ENCODE measurements at regions not wholly inside any gene's neighbourhood (a gene's known extent, or its start where the extent isn't known, plus 50 kb on each side); places are given as distances from the start of the nearest gene placed in this dataset.

DNA sequence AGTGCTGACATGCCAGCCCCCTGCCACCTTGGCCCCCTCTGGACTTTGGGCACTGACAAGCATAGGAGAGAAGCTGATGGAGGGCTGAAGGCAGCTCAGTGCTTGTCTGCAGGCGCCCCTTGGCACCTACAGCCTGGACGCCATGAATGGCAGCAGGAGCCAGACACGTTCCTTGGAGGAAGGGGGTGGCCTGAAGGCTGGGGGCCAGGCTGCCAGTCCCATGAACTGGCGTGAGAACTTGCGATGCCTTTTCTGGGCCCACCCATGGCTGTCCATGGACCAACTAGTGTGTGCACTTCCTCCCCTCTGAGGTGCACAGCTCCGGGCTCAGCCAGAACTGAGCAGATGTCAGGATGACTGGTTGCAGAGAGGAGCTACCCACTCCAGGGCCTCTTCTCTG is 99.0 kb upstream of the RANBP6 start:
- no peak for TF ChIP-seq EZH2 (IDR thresholded peaks at IDR 0.05; ENCODE audit: borderline replicate concordance, insufficient read depth, low read length, poor library complexity, severe bottlenecking)
- TF ChIP-seq, protein P1, sequence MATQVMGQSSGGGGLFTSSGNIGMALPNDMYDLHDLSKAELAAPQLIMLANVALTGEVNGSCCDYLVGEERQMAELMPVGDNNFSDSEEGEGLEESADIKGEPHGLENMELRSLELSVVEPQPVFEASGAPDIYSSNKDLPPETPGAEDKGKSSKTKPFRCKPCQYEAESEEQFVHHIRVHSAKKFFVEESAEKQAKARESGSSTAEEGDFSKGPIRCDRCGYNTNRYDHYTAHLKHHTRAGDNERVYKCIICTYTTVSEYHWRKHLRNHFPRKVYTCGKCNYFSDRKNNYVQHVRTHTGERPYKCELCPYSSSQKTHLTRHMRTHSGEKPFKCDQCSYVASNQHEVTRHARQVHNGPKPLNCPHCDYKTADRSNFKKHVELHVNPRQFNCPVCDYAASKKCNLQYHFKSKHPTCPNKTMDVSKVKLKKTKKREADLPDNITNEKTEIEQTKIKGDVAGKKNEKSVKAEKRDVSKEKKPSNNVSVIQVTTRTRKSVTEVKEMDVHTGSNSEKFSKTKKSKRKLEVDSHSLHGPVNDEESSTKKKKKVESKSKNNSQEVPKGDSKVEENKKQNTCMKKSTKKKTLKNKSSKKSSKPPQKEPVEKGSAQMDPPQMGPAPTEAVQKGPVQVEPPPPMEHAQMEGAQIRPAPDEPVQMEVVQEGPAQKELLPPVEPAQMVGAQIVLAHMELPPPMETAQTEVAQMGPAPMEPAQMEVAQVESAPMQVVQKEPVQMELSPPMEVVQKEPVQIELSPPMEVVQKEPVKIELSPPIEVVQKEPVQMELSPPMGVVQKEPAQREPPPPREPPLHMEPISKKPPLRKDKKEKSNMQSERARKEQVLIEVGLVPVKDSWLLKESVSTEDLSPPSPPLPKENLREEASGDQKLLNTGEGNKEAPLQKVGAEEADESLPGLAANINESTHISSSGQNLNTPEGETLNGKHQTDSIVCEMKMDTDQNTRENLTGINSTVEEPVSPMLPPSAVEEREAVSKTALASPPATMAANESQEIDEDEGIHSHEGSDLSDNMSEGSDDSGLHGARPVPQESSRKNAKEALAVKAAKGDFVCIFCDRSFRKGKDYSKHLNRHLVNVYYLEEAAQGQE (IDR thresholded peaks at IDR 0.05; ENCODE audit: borderline replicate concordance): no peak
- TF ChIP-seq, protein P2, sequence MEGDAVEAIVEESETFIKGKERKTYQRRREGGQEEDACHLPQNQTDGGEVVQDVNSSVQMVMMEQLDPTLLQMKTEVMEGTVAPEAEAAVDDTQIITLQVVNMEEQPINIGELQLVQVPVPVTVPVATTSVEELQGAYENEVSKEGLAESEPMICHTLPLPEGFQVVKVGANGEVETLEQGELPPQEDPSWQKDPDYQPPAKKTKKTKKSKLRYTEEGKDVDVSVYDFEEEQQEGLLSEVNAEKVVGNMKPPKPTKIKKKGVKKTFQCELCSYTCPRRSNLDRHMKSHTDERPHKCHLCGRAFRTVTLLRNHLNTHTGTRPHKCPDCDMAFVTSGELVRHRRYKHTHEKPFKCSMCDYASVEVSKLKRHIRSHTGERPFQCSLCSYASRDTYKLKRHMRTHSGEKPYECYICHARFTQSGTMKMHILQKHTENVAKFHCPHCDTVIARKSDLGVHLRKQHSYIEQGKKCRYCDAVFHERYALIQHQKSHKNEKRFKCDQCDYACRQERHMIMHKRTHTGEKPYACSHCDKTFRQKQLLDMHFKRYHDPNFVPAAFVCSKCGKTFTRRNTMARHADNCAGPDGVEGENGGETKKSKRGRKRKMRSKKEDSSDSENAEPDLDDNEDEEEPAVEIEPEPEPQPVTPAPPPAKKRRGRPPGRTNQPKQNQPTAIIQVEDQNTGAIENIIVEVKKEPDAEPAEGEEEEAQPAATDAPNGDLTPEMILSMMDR (IDR thresholded peaks at IDR 0.05; ENCODE audit: poor library complexity, severe bottlenecking): no peak
- TF ChIP-seq RAD21 (conservative IDR thresholded peaks at IDR 0.05): no peak
- no peak for TF ChIP-seq SMC3 (conservative IDR thresholded peaks at IDR 0.05; ENCODE audit: poor library complexity)
- no peak for TF ChIP-seq POLR2AphosphoS5 (IDR thresholded peaks at IDR 0.05)
- no peak for TF ChIP-seq TAF1 (IDR thresholded peaks at IDR 0.05; ENCODE audit: low read depth)
- TF ChIP-seq MXI1 (conservative IDR thresholded peaks at IDR 0.05; ENCODE audit: poor library complexity, severe bottlenecking): no peak
- no peak for TF ChIP-seq EP300 (conservative IDR thresholded peaks at IDR 0.05; ENCODE audit: poor library complexity, severe bottlenecking)
- Histone ChIP-seq H3K4me2 (ENCODE audit: low read length) (no peak overlapping the region), H3K79me2 (replicated peaks; ENCODE audit: insufficient read depth, low read length) (no peaks in the 10 kb centered on the region), H3K36me3 (ENCODE audit: insufficient read depth, low read length) (no peaks in the 10 kb centered on the region), H4K20me1 (ENCODE audit: insufficient read depth) (no peaks in the 10 kb centered on the region), H3K9me3 (ENCODE audit: low read length) (no peaks in the 10 kb centered on the region), H3K9me2 (ENCODE audit: insufficient read depth, low read length) (no peaks in the 10 kb centered on the region), H3K4me3 (ENCODE audit: low read length) (no peak overlapping the region), H2AFZ (ENCODE audit: low read depth, low read length) (no peak overlapping the region), H3K9ac (ENCODE audit: low read length) (no peak overlapping the region), H3K27ac (ENCODE audit: low read length) (no peak overlapping the region), H3K27me3 (ENCODE audit: insufficient read depth, low read depth, low read length) (no peaks in the 10 kb centered on the region), H3F3A (ENCODE audit: insufficient read depth, low read length, poor library complexity, severe bottlenecking) (no peaks in the 10 kb centered on the region)

DNA sequence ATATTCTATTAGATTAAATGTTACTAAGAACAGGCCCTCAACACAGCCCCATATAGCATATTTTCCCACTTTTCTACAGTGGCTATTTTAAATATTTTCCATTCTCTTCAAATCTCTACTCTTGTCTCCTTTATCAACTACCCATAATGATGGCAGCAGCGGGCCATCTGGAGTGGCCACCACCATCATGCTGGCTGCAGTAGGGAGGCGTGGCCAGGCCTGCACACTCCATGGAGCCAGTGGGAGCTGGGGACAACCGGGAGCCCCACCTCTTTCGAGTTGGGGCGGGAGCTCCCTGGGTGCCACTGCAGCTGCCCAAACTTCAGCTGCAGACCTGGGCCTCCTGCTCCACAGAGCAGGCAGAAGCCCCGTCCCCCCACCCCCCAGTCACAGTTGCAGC is 98.4 kb upstream of the RANBP6 start:
- no peaks in the 10 kb centered on the region for H3K9me2 ChIP-seq (ENCODE audit: insufficient read depth, low read length)
- H3K27me3 ChIP-seq (ENCODE audit: insufficient read depth, low read depth, low read length): no peaks in the 10 kb centered on the region
- TF ChIP-seq POLR2AphosphoS5 (IDR thresholded peaks at IDR 0.05) (no peak), TAF1 (IDR thresholded peaks at IDR 0.05; ENCODE audit: low read depth) (no peak), RAD21 (conservative IDR thresholded peaks at IDR 0.05) (no peak), MXI1 (conservative IDR thresholded peaks at IDR 0.05; ENCODE audit: poor library complexity, severe bottlenecking) (no peak)
- TF ChIP-seq, protein P1 (IDR thresholded peaks at IDR 0.05; ENCODE audit: borderline replicate concordance): no peak
- TF ChIP-seq, protein P2 (IDR thresholded peaks at IDR 0.05; ENCODE audit: poor library complexity, severe bottlenecking): no peak

More for the DNA sequence above, 98.4 kb upstream of the RANBP6 start:
- Histone ChIP-seq H3K9me3 (ENCODE audit: low read length) (no peaks in the 10 kb centered on the region), H4K20me1 (ENCODE audit: insufficient read depth) (no peaks in the 10 kb centered on the region), H3F3A (ENCODE audit: insufficient read depth, low read length, poor library complexity, severe bottlenecking) (no peaks in the 10 kb centered on the region), H3K4me3 (ENCODE audit: low read length) (no peak overlapping the region), H3K4me2 (ENCODE audit: low read length) (no peak overlapping the region), H3K9ac (ENCODE audit: low read length) (no peak overlapping the region), H3K27ac (ENCODE audit: low read length) (no peak overlapping the region), H3K36me3 (ENCODE audit: insufficient read depth, low read length) (no peaks in the 10 kb centered on the region), H2AFZ (ENCODE audit: low read depth, low read length) (no peak overlapping the region), H3K79me2 (replicated peaks; ENCODE audit: insufficient read depth, low read length) (no peaks in the 10 kb centered on the region)
